ENCODE measurements at regions not wholly inside any gene's neighbourhood (a gene's known extent, or its start where the extent isn't known, plus 50 kb on each side); places are given as distances from the start of the nearest gene placed in this dataset.

- TF ChIP-seq CTCF (IDR thresholded peaks at IDR 0.05), result no peak
- no peak for TF ChIP-seq FOXJ3 (CRISPR knock-in tag; IDR thresholded peaks at IDR 0.05; ENCODE audit: borderline replicate concordance)
- TF ChIP-seq KAT7 (CRISPR knock-in tag; IDR thresholded peaks at IDR 0.05; ENCODE audit: borderline replicate concordance), result no peak
- TF ChIP-seq ATF6 (CRISPR knock-in tag; IDR thresholded peaks at IDR 0.05), result no peak
- TF ChIP-seq TEAD4 (CRISPR knock-in tag; IDR thresholded peaks at IDR 0.05), result no peak
- TF ChIP-seq PRDM15 (CRISPR knock-in tag; IDR thresholded peaks at IDR 0.05), result no peak
- TF ChIP-seq NR2C2 (CRISPR knock-in tag; IDR thresholded peaks at IDR 0.05), result no peak
- no peak for TF ChIP-seq ETV6 (CRISPR knock-in tag; IDR thresholded peaks at IDR 0.05)
- no peak for TF ChIP-seq STAT6 (CRISPR knock-in tag; conservative IDR thresholded peaks at IDR 0.05; ENCODE audit: low read depth)
- TF ChIP-seq ATF3 (CRISPR knock-in tag; conservative IDR thresholded peaks at IDR 0.05), result no peak
- TF ChIP-seq GTF2I (CRISPR knock-in tag; conservative IDR thresholded peaks at IDR 0.05), result no peak
- TF ChIP-seq CREB1 (CRISPR knock-in tag; IDR thresholded peaks at IDR 0.05), result no peak
Observed at GRCh38 chr1:192884241-192884640, 75.4 kb downstream of the RGS2 start.

All from WTC11 (cell line).